Coronary artery (tissue), 2 donors: ENCODE measurements at regions not wholly inside any gene's neighbourhood (a gene's known extent, or its start where the extent isn't known, plus 50 kb on each side); places are given as distances from the start of the nearest gene placed in this dataset.

Source experiments
- DNase-seq: peaks from one replicate; pipeline ENCODE4 v3.0.0-alpha.2; 2017; ENCODE audit warnings: low spot score
- H3K27ac ChIP-seq, 2 donors: fragments of 200-600 bp; sonication (generic); one replicate each; pipeline ENCODE4 v1.5.1; 2016 to 2019
- H3K4me3 ChIP-seq: fragments of 200-600 bp; sonication (generic); 2 replicates; pipeline ENCODE4 v1.5.1; 2016; ENCODE audit warnings: mild to moderate bottlenecking, moderate library complexity
- TF ChIP-seq, protein P1 (sequence below): fragments of 200-600 bp; sonication (generic); IDR thresholded peaks from one replicate; pipeline ENCODE4 v1.5.1; 2019; ENCODE audit warnings: antibody characterized with exemption

DNA sequence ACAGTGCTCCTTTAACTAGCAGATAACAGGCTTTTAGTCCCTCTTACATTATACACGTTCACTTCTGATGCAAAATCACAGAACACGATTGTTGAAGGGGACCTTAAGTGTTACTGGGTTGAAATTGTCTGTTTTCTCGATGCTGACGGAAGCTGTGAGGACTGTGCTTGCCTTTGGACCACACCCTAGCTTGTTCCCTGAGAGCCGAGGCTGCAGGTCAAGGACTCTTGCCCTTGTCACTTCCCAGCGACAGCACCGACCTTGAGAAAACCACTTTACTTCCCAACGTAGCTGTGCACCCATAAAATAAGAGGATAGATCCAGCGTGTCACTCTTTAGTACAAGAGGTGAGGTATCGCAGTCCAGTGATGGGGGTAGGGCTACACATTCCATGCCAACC is 701.0 kb downstream of the DCDC2C start:
- Histone ChIP-seq H3K4me3 (no peak overlapping the region), H3K27ac (no peak overlapping the region)
- TF ChIP-seq, protein P1, sequence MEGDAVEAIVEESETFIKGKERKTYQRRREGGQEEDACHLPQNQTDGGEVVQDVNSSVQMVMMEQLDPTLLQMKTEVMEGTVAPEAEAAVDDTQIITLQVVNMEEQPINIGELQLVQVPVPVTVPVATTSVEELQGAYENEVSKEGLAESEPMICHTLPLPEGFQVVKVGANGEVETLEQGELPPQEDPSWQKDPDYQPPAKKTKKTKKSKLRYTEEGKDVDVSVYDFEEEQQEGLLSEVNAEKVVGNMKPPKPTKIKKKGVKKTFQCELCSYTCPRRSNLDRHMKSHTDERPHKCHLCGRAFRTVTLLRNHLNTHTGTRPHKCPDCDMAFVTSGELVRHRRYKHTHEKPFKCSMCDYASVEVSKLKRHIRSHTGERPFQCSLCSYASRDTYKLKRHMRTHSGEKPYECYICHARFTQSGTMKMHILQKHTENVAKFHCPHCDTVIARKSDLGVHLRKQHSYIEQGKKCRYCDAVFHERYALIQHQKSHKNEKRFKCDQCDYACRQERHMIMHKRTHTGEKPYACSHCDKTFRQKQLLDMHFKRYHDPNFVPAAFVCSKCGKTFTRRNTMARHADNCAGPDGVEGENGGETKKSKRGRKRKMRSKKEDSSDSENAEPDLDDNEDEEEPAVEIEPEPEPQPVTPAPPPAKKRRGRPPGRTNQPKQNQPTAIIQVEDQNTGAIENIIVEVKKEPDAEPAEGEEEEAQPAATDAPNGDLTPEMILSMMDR, result no peak
- DNase-seq, result no peak

DNA sequence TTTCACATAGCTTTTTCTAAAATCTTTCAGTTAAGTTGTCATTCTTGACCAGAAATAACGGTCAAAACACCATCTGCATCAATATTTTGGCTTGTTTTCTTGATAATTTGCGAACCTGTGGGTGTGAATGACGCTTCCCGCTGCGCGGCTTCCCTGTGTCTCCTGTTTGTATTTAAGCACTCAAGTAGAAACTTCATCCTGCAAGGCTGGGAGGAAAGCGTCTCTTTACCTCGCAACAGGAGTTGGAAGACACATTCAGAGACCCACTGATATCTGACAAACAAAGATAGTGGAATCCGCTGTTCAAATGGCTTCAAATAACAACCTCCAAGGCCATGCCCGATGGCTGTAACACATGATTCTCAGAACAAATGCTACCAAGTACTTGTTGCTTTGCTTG is 704.9 kb downstream of the DCDC2C start:
- TF ChIP-seq, protein P1, result no peak
- Histone ChIP-seq H3K27ac (no peak overlapping the region), H3K4me3 (no peak overlapping the region)
- DNase-seq, result no peak

DNA sequence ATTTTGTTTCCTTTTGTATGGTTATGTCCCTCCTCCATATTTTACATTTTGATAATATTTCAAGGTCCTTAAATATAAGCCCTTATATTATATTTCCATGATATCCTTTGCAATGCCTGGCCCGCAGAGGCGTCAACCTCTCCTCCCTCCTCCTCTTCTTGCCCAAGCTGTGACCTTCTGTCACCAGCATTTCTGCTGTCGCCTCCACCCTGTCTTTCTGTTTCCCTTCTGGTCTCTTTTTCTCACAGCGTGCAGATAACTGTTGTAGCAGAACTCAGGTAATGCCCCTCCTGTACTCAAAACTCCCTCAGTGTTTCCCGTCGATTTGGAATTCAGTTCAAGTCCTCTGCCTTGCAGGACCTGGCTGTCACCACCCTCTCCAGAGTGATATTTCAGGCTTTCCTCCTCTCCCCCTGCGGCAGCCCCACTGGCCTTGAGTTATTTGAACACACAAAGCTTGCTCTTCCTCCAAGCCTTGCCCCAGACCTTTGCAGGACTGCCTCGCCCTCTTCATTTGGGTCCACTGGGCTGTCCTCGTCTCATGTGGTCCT is 709.3 kb downstream of the DCDC2C start:
- Histone ChIP-seq H3K27ac (no peak overlapping the region), H3K4me3 (no peak overlapping the region)
- DNase-seq, result no peak
- TF ChIP-seq, protein P1, result no peak

DNA sequence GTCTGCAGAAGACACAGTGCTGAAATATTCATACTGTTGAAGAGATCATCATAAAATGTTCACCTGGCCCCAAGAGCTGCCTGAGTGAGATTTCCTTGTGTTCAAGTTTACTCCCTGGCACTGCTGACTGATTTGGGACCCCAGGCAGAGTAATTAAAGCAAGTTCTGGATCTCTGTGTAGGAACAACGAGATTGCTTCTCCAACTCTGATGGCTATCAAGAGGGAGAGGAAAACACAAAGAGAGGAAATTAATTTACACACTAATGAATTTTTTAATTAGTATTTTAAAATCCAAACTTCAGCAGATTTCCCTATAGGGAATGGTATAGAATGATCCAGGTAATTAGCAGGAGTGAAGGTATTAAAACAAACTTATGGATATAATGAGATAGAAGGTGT is 711.8 kb downstream of the DCDC2C start:
- no peak overlapping the region for H3K4me3 ChIP-seq
- no peak for DNase-seq
- TF ChIP-seq, protein P1, result no peak
- H3K27ac ChIP-seq, result no peak overlapping the region

DNA sequence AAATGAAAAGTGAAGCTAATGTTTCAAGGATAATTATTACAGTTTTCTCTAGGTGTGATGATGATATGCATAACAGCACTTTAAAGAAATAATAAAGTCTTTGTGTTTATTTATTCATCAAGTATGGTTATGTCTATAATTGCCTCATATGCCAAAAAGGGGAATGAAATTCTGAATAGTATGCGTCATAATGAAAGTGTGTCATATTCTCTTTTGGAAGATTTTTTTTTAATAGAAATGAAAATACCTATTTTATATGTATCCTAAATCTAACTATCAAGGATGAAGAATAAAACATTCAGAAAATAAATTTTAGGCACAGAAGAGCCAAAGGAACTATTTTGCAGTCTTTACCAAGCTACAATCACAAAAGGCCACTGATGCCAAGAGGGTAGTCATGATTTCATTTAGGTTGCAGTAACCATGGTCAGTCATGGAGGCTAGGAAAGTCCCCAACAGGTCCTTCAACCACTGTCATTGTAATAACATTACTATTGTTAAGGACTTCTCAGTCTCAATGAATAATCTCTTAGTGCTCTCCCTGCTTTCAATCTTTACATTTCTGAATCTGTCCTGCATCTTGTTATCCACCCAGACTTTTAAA is 712.5 kb downstream of the DCDC2C start:
- Histone ChIP-seq H3K27ac (no peak overlapping the region), H3K4me3 (no peak overlapping the region)
- TF ChIP-seq, protein P1, result no peak
- no peak for DNase-seq

DNA sequence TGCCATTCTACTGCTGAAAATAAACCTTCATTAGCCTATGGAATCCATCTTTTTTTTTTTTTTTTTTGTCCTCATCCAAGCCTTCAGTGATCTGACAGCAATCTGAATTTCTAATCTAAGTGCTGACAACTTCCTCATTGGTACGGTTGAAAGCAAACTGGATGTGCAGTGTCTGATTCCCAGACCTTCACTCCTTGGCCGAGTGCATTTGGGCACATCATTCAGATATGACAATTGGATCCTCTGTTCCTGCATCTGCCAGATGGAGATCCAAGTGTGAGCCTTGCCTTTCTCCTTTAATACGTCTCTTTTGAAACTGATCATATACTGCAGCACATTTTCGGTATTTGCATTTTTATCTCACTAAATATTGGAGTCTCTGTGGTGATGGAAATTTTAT is 713.1 kb downstream of the DCDC2C start:
- DNase-seq, result no peak
- TF ChIP-seq, protein P1, result no peak
- H3K27ac ChIP-seq, result no peak overlapping the region

DNA sequence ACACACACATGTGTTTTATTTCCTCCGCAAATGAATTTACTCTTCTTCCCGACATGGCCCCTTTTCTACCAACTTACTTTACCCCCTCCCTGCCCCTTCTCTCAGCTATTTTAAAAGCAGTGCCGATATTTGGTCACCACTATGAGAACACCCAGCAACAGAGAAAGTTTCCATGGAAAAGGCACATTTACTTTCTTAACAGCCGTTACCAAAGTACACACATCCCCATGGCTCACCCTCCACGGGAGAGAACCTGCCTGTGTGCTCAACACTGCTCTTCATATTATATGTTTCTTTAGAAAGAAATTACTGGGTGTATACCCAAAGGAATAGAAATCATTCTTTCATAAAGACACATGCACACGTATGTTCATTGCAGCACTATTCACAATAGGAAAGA is 714.4 kb downstream of the DCDC2C start:
- H3K4me3 ChIP-seq, result no peak overlapping the region
- TF ChIP-seq, protein P1, result no peak
- no peak for DNase-seq

More for the DNA sequence above, 713.1 kb downstream of the DCDC2C start:
- H3K4me3 ChIP-seq, result no peak overlapping the region

More for the DNA sequence above, 714.4 kb downstream of the DCDC2C start:
- no peak overlapping the region for H3K27ac ChIP-seq
